ENCODE measurements at regions not wholly inside any gene's neighbourhood (a gene's known extent, or its start where the extent isn't known, plus 50 kb on each side); places are given as distances from the start of the nearest gene placed in this dataset.

- TF ChIP-seq TAF1 (IDR thresholded peaks at IDR 0.05; ENCODE audit: borderline replicate concordance, insufficient read depth, low read length) (no peak), POLR2AphosphoS5 (IDR thresholded peaks at IDR 0.05; ENCODE audit: low read depth, low read length) (no peak), REST (IDR thresholded peaks at IDR 0.05; ENCODE audit: insufficient read depth in 1 of 2, low read depth in 2 of 2, low read length in 2 of 2) (no peak)
Observed at GRCh38 chr10:55979203-55979602, 381.9 kb downstream of the ZWINT start.
